CD4-positive, CD25-positive, alpha-beta regulatory T cell (primary cell): ENCODE measurements at regions not wholly inside any gene's neighbourhood (a gene's known extent, or its start where the extent isn't known, plus 50 kb on each side); places are given as distances from the start of the nearest gene placed in this dataset.

Experiments used
- ATAC-seq, 2 donors: fragments of 150-1000 bp; cut with Tn5 transposase; one replicate each; pipeline ENCODE4 v1.10.0; 2021; ENCODE audit warnings: low read depth in 2 of 2, moderate number of reproducible peaks in 2 of 2, moderate library complexity in 1 of 2
- DNase-seq, 3 donors: peaks; one replicate each; pipeline versions ENCODE4 v3.0.0 to v3.0.0-alpha.2; 2012 to 2022; ENCODE audit warnings: mixed read lengths in 1 of 3
- H3K27ac ChIP-seq: one replicate; pipeline ENCODE4 v1.7.0; 2013; ENCODE audit warnings: mild to moderate bottlenecking, low read length; ENCODE audit not compliant: insufficient read depth, poor library complexity, severe bottlenecking
- H3K27me3 ChIP-seq: one replicate; pipeline ENCODE4 v1.7.0; 2013; ENCODE audit warnings: low read length; ENCODE audit not compliant: control insufficient read depth, insufficient read depth
- H3K36me3 ChIP-seq: one replicate; pipeline ENCODE4 v1.7.0; 2013; ENCODE audit warnings: mild to moderate bottlenecking, low read length, moderate library complexity; ENCODE audit not compliant: control insufficient read depth, insufficient read depth
- H3K4me1 ChIP-seq: 2 replicates; pipeline ENCODE4 v1.7.0; 2013; ENCODE audit warnings: mild to moderate bottlenecking, low read length; ENCODE audit not compliant: insufficient read depth, control insufficient read depth, poor library complexity, severe bottlenecking
- H3K4me3 ChIP-seq: one replicate; pipeline ENCODE4 v1.7.0; 2013; ENCODE audit warnings: low read depth, mild to moderate bottlenecking, low read length, moderate library complexity
- H3K9me3 ChIP-seq, 2 experiments: 1 replicate in 1 of 2; 2 replicates in 1 of 2; pipeline ENCODE4 v1.7.0; 2013; ENCODE audit warnings: low read length in 2 of 2, mild to moderate bottlenecking in 1 of 2, moderate library complexity in 1 of 2; ENCODE audit not compliant: control insufficient read depth in 2 of 2
- H3K27ac Mint-ChIP-seq, 3 donors: one replicate each; pipeline ENCODE4 v1.8.0; 2020 to 2022; ENCODE audit warnings: mild to moderate bottlenecking in 3 of 3, mixed read lengths in 3 of 3, moderate library complexity in 2 of 3
- H3K27me3 Mint-ChIP-seq: one replicate; pipeline ENCODE4 v1.8.0; 2022; ENCODE audit warnings: mild to moderate bottlenecking, mixed read lengths
- H3K36me3 Mint-ChIP-seq: one replicate; pipeline ENCODE4 v1.8.0; 2020; ENCODE audit warnings: mixed read lengths
- H3K4me1 Mint-ChIP-seq, 4 donors: one replicate each; pipeline ENCODE4 v1.8.0; 2020 to 2022; ENCODE audit warnings: mixed read lengths in 4 of 4, mild to moderate bottlenecking in 1 of 4
- H3K4me3 Mint-ChIP-seq, 4 donors: one replicate each; pipeline ENCODE4 v1.8.0; 2020 to 2022; ENCODE audit warnings: mild to moderate bottlenecking in 4 of 4, mixed read lengths in 4 of 4, moderate library complexity in 3 of 4
- H3K9me3 Mint-ChIP-seq, 7 donors: one replicate each; pipeline ENCODE4 v1.8.0; 2020 to 2022; ENCODE audit warnings: mixed read lengths in 7 of 7, mild to moderate bottlenecking in 3 of 7, moderate library complexity in 2 of 7

DNA sequence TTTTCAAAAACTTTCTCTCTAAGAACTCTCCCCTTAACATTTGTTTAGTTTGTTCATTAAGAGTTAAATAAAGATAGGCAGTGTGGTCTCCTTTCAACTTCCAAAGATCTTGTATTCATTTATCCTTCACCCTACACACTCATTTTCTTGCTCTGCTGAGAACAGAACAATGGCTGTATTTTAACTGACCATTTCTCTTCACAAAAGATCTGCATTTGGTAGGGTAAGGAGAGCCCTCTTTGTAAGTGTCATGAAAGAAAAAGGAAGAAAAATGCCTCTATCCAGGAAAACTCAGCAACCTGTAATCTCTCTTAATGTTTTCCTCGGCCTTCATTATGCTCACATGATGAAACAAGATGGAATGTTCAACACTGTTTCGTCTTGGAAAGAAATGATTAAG lies 193.7 kb upstream of the TLE4 start:
- ATAC-seq: no peak
- Mint-ChIP-seq H3K4me1 (no peaks in the 10 kb centered on the region), H3K4me3 (no peak overlapping the region), H3K27me3 (peaks cover 10% of the 10 kb centered on the region), H3K36me3 (no peaks in the 10 kb centered on the region), H3K27ac (no peak overlapping the region), H3K9me3 (peaks cover 0 to 4% (median 1%) of the 10 kb centered on the region in 7 donors)
- H3K36me3 ChIP-seq: no peaks in the 10 kb centered on the region
- H3K4me1 ChIP-seq: no peaks in the 10 kb centered on the region
- H3K27ac ChIP-seq: no peak overlapping the region
- no peaks in the 10 kb centered on the region for H3K9me3 ChIP-seq
- H3K4me3 ChIP-seq: no peak overlapping the region
- no peak for DNase-seq
- peaks cover 2% of the 10 kb centered on the region for H3K27me3 ChIP-seq

DNA sequence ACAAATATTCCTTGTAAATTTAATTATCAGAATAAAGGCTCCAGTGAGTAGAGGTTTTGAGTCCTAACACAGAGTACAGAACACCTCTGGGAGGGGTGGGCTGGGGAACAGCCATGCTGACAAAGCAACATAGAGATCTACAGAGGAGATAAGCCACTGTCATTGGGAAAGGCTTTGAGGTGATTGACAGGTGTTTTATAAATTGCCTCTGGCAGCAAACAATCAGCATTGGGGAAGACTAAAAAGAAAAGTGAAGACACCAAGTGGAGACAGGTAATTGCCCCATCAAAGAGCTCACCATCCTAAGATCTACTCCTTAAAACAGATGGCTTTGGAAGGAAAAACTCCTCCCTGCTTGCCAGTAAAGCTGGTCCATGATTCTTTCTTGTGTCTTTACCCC lies 189.7 kb upstream of the TLE4 start:
- H3K4me3 ChIP-seq: no peak overlapping the region
- no peaks in the 10 kb centered on the region for H3K27me3 ChIP-seq
- Mint-ChIP-seq H3K4me1 (no peaks in the 10 kb centered on the region), H3K9me3 (peaks cover 0 to 4% (median 0%) of the 10 kb centered on the region in 7 donors), H3K4me3 (no peak overlapping the region), H3K36me3 (no peaks in the 10 kb centered on the region), H3K27ac (no peak overlapping the region), H3K27me3 (peaks cover 10% of the 10 kb centered on the region)
- no peaks in the 10 kb centered on the region for H3K9me3 ChIP-seq
- ATAC-seq (no peak), DNase-seq (no peak)
- H3K36me3 ChIP-seq: no peaks in the 10 kb centered on the region
- H3K4me1 ChIP-seq: no peaks in the 10 kb centered on the region
- no peak overlapping the region for H3K27ac ChIP-seq

DNA sequence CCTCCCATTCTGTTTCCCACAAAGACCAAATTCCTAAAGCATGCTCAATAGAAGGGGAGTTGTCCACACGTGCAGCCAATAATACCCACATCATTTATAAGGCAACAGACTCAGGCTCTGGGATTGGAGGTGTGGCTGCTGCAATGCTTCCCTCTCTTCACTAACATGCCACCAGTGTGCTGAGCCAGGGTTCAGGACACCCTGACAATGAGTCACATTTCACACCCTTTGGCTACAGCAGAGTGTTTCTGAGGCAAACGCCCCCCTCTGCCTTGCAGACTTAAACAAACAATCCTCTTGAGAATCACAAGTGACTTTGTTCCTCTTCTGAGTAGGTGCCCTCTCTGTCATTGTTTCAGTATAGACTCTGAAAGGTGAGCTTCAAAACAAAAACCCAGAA lies 189.3 kb upstream of the TLE4 start:
- no peak overlapping the region for H3K4me3 Mint-ChIP-seq
- peaks cover 0 to 4% (median 0%) of the 10 kb centered on the region in 7 donors for H3K9me3 Mint-ChIP-seq
- H3K36me3 Mint-ChIP-seq: no peaks in the 10 kb centered on the region

DNA sequence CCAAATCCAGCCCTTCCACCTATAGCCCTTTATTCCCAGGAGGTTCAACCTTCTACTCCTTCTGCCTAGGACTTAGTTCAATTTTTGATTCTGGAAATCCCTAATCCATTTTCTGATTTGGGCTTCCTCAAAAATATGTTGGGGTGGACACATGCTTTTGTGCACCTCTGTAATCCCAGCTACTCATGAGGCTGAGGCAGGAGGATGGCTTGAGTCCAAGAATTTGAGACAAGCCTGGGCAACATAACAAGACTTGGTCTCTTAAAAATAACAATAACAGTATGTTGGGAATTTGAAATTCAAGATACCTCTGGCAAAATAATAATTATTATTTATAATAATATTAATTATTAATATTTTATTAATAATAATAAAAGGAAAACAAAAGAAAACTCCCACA lies 188.7 kb upstream of the TLE4 start:
- no peak overlapping the region for H3K27ac ChIP-seq
- no peaks in the 10 kb centered on the region for H3K9me3 ChIP-seq
- Mint-ChIP-seq H3K27me3 (peaks cover 10% of the 10 kb centered on the region), H3K9me3 (peaks cover 0 to 4% (median 0%) of the 10 kb centered on the region in 7 donors), H3K4me3 (no peak overlapping the region), H3K4me1 (no peaks in the 10 kb centered on the region), H3K36me3 (no peaks in the 10 kb centered on the region), H3K27ac (no peak overlapping the region)
- no peak for DNase-seq
- no peaks in the 10 kb centered on the region for H3K4me1 ChIP-seq
- no peak overlapping the region for H3K4me3 ChIP-seq
- no peaks in the 10 kb centered on the region for H3K27me3 ChIP-seq
- H3K36me3 ChIP-seq: no peaks in the 10 kb centered on the region
- no peak for ATAC-seq

More for the DNA sequence above, 189.3 kb upstream of the TLE4 start:
- no peaks in the 10 kb centered on the region for H3K4me1 ChIP-seq
- Mint-ChIP-seq H3K27me3 (peaks cover 10% of the 10 kb centered on the region), H3K27ac (no peak overlapping the region), H3K4me1 (no peaks in the 10 kb centered on the region)
- H3K36me3 ChIP-seq: no peaks in the 10 kb centered on the region
- no peaks in the 10 kb centered on the region for H3K9me3 ChIP-seq
- no peak for ATAC-seq
- H3K4me3 ChIP-seq: no peak overlapping the region
- no peaks in the 10 kb centered on the region for H3K27me3 ChIP-seq
- no peak for DNase-seq
- no peak overlapping the region for H3K27ac ChIP-seq

DNA sequence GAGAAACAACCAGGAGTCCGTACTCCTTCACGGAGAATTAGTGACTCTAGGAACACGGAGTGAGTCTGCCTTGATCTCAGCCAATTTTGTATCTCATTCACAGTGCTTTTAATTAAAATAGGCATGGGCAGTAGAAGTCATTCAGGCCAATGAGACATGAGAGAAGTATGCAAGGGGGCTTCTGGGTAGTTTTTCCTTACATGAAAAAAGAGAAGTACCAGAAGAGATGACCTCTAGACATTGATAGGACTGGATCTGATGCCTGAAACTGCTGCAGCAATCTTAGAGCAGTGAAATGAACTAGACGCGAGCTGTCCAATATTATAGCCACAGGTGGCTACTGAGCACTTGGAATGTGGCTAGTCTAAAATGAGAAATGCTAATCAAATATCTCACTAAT lies 187.7 kb upstream of the TLE4 start:
- Histone ChIP-seq H3K9me3 (no peaks in the 10 kb centered on the region), H3K4me3 (no peak overlapping the region), H3K27me3 (no peaks in the 10 kb centered on the region), H3K27ac (no peak overlapping the region), H3K36me3 (no peaks in the 10 kb centered on the region), H3K4me1 (no peaks in the 10 kb centered on the region)
- Mint-ChIP-seq H3K36me3 (no peaks in the 10 kb centered on the region), H3K4me1 (no peaks in the 10 kb centered on the region), H3K9me3 (peaks cover 0 to 4% (median 0%) of the 10 kb centered on the region in 7 donors), H3K27me3 (peaks cover 10% of the 10 kb centered on the region), H3K27ac (no peak overlapping the region), H3K4me3 (no peak overlapping the region)
- ATAC-seq: no peak
- no peak for DNase-seq

DNA sequence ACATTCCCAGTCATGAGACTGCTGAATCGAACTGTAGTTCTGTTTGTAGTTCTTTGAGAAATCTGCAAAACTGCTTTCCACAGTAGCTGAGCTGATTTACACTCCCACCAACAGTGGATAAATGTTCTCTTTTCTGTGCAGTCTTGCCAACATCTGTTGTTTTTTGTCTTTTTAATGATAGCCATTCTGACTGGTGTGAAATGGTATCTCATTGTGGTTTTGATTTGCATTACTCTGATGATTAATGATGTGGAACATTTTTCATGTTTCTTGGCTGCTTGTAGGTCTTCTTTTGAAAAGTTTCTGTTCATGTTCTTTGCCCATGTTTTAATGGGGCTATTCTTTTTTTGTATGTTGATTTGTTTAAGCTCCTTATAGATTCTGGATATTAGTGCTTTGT lies 187.3 kb upstream of the TLE4 start:
- ATAC-seq (no peak), DNase-seq (no peak)
- no peaks in the 10 kb centered on the region for H3K4me1 Mint-ChIP-seq
- Histone ChIP-seq H3K27ac (no peak overlapping the region), H3K36me3 (no peaks in the 10 kb centered on the region), H3K9me3 (no peaks in the 10 kb centered on the region), H3K4me1 (no peaks in the 10 kb centered on the region), H3K27me3 (no peaks in the 10 kb centered on the region), H3K4me3 (no peak overlapping the region)
- H3K4me3 Mint-ChIP-seq: no peak overlapping the region
- peaks cover 10% of the 10 kb centered on the region for H3K27me3 Mint-ChIP-seq
- no peaks in the 10 kb centered on the region for H3K36me3 Mint-ChIP-seq
- H3K27ac Mint-ChIP-seq: no peak overlapping the region
- peaks cover 0 to 4% (median 0%) of the 10 kb centered on the region in 7 donors for H3K9me3 Mint-ChIP-seq

DNA sequence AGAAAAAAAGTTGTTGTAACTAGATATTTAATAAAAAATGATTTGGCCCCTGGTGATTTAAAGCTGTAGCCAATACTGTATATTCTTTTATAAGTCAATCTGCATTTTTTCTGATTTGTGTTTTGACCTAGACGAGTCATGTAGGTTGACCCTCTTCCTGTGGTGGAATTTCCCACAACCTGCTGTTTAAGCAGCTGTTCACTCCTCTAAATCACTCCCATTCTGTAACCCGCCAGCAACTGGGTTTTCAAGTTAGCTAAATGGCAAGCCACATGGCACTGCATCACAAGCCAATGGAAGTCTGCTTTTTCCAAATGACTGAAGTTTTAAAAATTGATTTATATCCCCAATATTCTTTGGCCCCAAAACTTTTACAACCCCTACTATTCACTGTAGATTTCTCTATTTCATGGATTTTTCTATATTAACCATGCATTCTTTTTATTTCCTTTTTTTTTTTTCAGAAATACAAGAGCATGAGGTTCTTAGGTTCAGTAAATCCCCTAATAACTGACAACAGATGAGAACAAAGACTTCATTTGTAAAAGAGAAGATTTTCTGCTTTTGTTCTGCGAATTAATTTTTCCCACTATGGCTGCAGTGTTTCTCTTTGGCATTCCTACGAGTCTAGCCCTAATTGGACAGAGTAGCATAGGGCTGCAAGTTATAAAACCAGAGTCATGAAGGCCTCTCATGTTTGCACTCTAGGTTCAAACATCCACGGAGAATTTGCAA lies 184.5 kb upstream of the TLE4 start:
- Histone ChIP-seq H3K4me3 (no peak overlapping the region), H3K27me3 (no peaks in the 10 kb centered on the region), H3K4me1 (no peaks in the 10 kb centered on the region), H3K27ac (no peak overlapping the region), H3K36me3 (no peaks in the 10 kb centered on the region), H3K9me3 (no peaks in the 10 kb centered on the region)
- Mint-ChIP-seq H3K27ac (no peak overlapping the region), H3K9me3 (no peaks in the 10 kb centered on the region), H3K36me3 (no peaks in the 10 kb centered on the region), H3K27me3 (peaks cover 4% of the 10 kb centered on the region), H3K4me3 (no peak overlapping the region), H3K4me1 (no peaks in the 10 kb centered on the region)
- DNase-seq (no peak), ATAC-seq (no peak)

DNA sequence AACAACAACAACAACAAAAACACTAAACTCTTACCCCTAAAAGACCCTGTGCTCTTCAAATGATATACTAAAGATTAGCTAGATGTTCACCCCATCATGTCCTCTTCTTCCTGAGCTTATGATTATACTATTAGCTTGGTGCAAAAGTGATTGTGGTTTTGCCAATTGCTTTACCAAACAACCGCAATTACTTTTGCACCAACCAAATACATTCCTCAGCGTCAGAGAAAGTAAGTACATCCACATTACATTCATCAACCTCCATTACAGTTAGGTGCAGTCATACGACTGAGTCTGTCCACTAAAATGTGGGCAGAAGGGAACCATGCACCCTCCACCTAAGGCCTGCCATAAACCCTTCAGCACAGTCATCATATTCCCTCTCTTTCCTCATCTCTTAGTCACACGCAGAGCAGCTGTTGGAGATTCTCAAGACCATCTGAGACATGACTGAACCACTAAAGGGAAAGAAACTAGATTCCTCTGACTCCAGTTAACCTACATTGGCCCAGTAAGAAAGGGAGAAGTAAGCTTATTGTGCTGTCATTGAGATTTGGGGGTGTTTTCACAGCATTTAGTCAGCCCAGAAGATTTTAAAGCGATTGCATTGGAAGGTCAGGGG lies 181.6 kb upstream of the TLE4 start:
- H3K4me1 Mint-ChIP-seq: no peaks in the 10 kb centered on the region

More for the DNA sequence above, 181.6 kb upstream of the TLE4 start:
- Histone ChIP-seq H3K4me1 (no peaks in the 10 kb centered on the region), H3K9me3 (no peaks in the 10 kb centered on the region), H3K27me3 (no peaks in the 10 kb centered on the region), H3K27ac (no peak overlapping the region), H3K4me3 (no peak overlapping the region), H3K36me3 (no peaks in the 10 kb centered on the region)
- Mint-ChIP-seq H3K36me3 (no peaks in the 10 kb centered on the region), H3K9me3 (no peaks in the 10 kb centered on the region), H3K27me3 (no peaks in the 10 kb centered on the region), H3K27ac (no peak overlapping the region), H3K4me3 (no peak overlapping the region)
- no peak for DNase-seq
- no peak for ATAC-seq
